Right renal cortex interstitium (tissue), 3 donors: ENCODE measurements at regions not wholly inside any gene's neighbourhood (a gene's known extent, or its start where the extent isn't known, plus 50 kb on each side); places are given as distances from the start of the nearest gene placed in this dataset.
"Not testable (repeated sequence)": the region's sequence is repeated elsewhere in the genome, so short reads cannot be mapped to it uniquely, and the experiment has no call there.

Source experiments
- DNase-seq, 3 donors: peaks; one replicate each; pipeline ENCODE4 v3.0.0-alpha.2; 2013; ENCODE audit warnings: low read depth in 3 of 3, low spot score in 2 of 3

GRCh38 chr1:232182236-232182635 is 447.7 kb downstream of the SIPA1L2 start:
- DNase-seq: no peak

DNA sequence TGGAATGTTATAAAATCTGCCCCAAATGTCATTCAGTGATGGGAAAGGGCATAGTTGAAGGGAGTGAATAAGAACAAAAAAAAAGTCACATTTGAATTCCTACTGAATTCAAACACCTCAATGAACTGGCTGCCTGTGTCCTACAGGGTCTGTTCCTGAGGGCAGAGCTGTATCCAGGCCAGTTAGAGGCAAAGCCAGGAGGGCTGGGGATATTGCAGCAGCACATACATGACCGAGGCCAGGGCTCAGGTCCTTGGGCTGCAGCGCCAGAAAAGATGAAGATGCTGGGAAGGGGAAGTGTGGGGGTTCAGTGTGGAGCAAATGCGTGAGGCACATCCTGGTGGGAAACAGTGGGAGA is 449.2 kb downstream of the SIPA1L2 start:
- DNase-seq: no peak

DNA sequence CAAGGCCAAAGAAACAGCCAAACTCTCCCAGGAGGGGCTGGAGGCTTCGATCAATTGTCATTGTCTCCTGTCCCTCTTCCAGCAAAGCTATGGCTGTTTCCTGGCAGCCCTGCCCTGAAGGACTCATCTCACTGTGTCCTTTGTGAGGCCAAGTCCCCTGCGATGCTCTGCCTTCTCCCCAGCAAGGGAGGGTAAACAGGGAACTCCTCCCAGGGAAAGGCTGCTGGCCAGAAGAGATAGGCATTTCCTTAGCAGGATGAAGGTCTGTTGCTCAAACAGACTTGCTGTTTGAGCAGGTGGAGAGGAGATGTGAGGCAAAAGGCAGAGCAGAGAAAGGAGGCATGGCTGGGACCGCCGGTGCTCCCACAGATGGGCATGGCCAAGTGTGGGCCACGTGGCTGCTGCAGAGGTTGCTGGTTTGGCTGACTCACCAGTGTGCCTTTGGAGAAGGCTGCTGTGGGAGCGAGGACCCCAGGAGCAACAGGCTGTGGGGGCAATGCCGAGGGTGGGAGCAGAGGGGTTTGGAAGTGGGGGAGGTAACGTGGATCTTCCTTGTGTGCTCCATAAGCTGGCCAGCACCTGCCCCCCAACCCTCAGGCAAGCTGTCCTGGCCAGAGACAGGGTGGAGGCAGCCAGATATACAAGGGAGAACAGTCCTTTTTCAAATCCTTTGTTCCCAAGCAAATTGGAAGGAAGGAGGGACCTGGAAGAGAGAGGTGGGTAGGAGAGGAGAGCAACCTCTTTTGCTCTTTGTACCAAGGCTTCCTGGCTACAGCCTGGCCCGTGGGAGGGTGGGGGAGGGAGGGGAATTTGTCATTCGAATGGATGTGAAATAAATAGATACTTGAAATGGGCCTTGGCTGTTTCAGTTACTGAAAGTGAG is 449.8 kb downstream of the SIPA1L2 start:
- no peak for DNase-seq

DNA sequence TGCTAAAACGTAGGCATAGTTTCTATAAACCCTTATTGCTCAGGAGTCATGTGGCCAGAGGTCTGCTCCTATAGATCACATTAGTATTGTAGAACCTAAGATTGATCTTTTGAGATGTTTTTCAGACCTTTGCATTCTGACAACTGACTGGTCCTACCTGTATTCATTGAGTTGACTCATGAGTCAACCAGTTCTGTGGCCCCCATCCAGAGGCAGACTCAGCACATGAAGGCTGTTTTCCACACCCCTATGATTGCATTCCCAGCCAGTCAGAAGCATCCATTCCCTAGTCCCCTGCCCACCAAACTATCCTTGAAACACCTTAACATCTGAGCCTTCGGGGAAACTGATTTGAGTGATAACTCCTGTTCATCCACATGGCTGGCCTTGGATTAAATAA is 451.7 kb downstream of the SIPA1L2 start:
- no peak for DNase-seq

- DNase-seq: no peak
Observed at GRCh38 chr1:232177438-232177837, 452.5 kb downstream of the SIPA1L2 start.

DNA sequence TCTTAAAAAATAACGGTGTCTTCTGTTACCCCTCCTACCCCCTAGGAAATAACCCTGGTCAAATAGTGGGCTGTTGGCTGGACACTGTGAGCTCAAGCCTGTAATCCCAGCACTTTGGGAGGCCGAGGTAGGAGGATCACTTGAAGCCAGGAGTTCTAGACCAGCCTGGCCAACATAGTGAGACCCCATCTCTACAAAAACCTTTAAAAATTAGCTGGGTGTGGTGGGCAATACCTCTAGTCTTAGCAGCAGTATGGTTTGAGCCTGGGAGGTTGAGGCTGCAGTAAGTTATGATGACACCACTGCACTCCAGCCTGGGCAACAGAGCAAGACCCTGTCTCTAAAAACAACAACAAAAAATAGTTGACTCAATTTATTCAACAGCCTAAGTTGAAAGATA is 453.7 kb downstream of the SIPA1L2 start:
- no peak for DNase-seq

- no peak for DNase-seq
Observed at GRCh38 chr1:232174306-232174705, 455.6 kb downstream of the SIPA1L2 start.

- DNase-seq: no peak
Observed at GRCh38 chr1:232172563-232172962, 457.4 kb downstream of the SIPA1L2 start.

DNA sequence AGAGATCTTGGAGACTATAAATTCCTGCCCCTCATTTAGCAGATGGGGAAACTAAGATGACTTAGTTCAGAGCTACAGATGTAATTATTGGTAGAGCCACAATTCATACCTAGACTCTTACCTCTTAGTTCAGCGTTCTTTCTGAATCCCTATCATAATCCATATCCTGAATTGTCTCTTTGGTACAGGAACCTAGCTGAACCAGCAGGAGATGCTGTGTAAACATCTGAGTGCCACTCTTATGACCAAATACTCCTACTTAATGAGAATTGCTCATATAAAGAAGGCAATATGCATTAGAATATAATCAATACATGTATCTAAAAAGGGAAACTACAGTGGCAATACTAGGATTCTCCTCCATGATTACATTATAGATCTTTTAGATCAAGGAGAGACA is 459.0 kb downstream of the SIPA1L2 start:
- no peak for DNase-seq

GRCh38 chr1:232169436-232169835 is 460.5 kb downstream of the SIPA1L2 start:
- DNase-seq: no peak

- DNase-seq: no peak
Observed at GRCh38 chr1:232168508-232168907, 461.4 kb downstream of the SIPA1L2 start.

GRCh38 chr1:232166942-232167341 is 463.0 kb downstream of the SIPA1L2 start:
- no peak for DNase-seq

DNA sequence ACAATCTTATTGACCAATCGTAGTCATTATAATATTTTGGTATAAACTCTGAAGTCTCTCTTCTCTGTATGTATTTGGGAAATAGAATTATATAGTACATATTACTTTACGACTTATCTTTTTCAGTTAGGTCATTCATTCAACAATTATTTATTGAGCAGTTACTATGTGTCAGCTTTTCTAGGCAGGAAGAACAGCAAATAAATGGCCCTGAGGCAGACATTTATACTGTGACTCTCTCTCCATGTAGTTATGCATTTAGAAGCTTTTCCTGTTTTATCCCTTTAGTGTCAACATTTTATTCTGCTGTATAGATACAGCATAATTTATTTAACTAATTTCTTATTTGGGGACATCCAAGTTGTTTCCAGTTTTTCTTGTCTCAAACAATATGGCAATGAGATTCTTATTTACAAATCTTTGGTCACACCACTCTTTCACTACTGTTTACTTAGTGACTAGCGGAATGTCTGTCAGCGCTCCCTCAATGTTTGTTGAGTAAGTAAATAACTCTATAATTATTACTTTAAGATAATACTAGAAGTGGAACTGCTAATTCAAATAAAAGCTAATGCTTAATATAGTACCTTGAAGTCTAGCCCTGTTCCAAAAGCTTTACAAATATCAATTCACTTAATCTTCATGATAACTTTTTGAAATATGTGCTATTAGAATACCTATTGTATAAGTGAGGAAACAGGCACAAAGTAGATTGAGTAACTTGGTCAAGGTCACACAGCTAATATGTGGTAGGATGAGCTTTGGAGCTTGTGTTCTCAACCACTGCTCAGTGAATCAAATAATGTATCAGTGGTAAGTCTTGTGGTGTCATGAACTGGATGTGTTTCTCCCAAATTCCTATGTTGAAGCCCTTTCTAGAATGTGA is 465.6 kb downstream of the SIPA1L2 start:
- no peak for DNase-seq

- no peak for DNase-seq
Observed at GRCh38 chr1:232163533-232163932, 466.4 kb downstream of the SIPA1L2 start.

DNA sequence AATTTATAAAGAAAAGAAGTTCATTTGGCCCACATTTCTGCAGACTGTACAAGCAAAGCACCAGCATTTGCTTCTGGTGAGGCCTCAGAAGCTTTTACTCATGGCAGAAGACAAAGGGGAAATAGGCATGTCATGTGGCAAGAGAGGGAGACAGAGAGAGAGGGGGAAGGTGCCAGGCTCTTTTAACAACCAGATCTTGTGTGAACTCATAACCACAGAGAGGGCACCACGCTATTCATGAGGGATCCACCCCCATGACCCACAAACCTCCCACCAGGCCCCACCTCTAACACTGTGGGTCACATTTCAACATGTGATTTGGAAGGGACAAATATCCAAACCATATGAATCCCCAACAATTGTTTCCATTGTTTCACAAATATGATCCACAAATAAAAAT is 467.9 kb downstream of the SIPA1L2 start:
- DNase-seq: no peak

DNA sequence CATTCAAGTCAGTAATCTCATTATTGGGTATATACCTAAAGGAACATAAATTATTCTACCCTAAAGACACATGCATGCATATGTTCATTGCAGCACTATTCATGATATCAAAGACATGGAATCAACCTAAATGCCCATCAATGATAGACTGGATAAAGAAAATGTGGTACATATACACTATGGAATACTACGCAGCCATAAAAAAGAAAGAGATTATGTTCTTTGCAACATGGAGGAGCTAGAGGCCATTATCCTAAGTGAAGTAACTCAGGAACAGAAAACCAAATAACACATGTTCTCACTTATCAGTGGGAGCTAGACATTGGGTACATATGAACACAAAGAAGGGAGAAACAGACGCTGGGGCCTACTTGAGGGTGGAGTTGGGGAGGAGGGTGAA is 471.4 kb downstream of the SIPA1L2 start:
- not testable (repeated sequence) for DNase-seq

GRCh38 chr1:232156070-232156469 is 473.9 kb downstream of the SIPA1L2 start:
- not testable (repeated sequence) for DNase-seq

DNA sequence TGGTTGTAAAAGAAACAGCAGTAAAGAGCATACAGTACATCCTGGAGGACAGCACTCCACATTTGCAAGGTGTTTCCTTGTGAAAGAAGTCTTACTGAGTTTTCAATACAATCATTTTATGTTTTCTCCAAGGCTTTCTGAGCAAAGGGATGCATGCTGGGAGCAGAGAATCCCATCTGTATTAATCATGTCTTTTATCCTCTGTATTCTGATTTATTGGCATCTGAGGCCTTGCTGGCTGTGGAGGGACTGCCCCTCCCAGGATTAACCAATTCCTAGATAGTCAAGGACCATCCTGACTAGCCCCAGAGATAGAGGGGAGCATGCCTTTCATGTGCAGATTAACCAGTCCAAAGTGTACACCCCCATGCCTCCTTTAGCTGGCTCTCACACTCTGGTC is 476.3 kb downstream of the SIPA1L2 start:
- no peak for DNase-seq

DNA sequence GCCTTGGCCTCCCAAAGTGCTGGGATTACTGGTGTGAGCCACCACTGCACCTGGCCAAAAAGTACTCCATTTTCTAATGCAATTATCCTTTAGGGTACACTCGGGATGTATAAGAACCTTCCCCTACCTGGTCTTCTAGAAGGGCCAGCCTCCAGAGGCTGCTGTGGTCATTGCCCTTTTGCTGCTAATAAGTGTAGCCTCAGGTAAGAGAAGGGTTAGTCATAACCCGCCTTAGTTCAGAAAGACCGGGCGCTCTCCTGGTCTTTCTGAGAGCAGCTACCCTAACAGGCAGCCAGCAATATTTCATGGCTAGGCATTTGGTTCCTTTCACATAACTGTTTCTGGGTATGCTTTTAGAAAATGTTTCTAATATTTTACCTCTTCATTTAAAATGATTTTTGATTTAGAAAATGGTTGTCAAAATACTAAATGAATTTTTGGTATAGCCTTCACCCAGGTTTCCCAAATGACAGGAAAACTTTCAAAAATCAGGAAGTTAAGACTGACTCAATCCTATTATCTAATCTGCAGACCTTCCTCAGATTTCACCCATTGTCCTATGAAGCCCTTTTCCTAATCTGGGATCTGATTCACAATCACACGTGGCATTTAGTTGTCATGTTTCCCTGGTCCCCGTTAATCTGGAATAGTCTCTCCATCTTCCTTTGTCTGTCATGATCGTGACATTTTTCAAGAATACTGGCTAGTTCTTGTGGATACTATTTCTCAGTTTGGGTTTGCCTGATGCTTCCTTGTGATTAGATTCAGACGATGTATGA is 479.0 kb downstream of the SIPA1L2 start:
- no peak for DNase-seq

DNA sequence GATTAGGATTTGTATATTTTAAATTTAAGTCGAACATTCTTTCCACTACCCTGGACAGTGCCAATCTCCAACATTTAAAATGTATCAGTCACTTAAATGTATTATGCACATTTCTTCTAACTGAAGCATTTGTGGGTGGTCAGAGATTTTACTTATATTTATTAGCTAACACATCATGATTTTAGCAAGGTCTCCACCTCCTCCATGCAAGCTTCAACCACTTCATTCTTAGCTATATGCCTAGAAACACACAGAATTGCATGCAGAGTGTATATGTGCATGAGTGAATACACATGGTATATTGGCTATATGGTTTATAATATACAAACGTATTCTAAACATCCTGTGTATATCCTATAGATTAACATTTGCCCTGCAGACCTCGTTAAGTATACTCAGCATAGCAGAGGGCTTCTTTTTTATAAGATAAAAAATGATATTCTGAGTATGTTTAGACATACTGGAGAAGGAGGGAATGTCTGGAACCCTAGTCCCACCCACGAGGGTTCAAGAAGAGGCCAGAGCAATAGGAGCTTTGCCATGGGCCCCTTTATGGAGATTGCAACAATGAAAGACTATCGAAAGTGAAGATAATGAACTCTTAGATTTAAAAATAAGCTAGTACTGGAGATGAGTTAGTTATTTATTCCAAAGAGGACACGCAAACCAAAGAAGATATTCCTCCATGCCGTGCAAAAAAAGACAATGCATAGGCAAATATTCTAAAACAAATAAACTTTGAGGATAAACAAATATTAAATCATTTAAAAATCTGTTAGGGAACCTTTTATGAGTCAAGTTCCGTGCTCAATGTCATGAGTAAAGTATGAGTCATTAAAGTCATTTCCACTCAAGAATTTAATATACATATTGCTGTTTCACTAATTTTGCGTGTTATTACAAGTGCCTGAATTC is 480.4 kb downstream of the SIPA1L2 start:
- DNase-seq: no peak
